ENCODE measurements at regions not wholly inside any gene's neighbourhood (a gene's known extent, or its start where the extent isn't known, plus 50 kb on each side); places are given as distances from the start of the nearest gene placed in this dataset.
"Not testable (repeated sequence)": the region's sequence is repeated elsewhere in the genome, so short reads cannot be mapped to it uniquely, and the experiment has no call there.

- DNase-seq (ENCODE audit: low spot score), result no peak
These were observed 60.0 kb downstream of the DMAC1 start for GRCh38 chr9:7739595-7739994.

GRCh38 chr9:7735311-7735710 lies 64.3 kb downstream of the DMAC1 start:
- DNase-seq (ENCODE audit: low spot score), result no peak

GRCh38 chr9:7730164-7730445 lies 69.5 kb downstream of the DMAC1 start:
- no peak for DNase-seq (ENCODE audit: low spot score)

- DNase-seq (ENCODE audit: low spot score), result no peak
These were observed 70.0 kb downstream of the DMAC1 start for GRCh38 chr9:7729371-7730163.

- DNase-seq (ENCODE audit: low spot score), result no peak
These were observed 78.3 kb downstream of the DMAC1 start for GRCh38 chr9:7721291-7721690.

- DNase-seq (ENCODE audit: low spot score), result not testable (repeated sequence)
These were observed 86.5 kb downstream of the DMAC1 start for GRCh38 chr9:7713088-7713487.

- no peak for DNase-seq (ENCODE audit: low spot score)
These were observed 88.9 kb downstream of the DMAC1 start for GRCh38 chr9:7710686-7711085.

GRCh38 chr9:7707934-7708333 lies 91.6 kb downstream of the DMAC1 start:
- no peak for DNase-seq (ENCODE audit: low spot score)

- DNase-seq (ENCODE audit: low spot score), result no peak
These were observed 95.0 kb downstream of the DMAC1 start for GRCh38 chr9:7704543-7704942.

- DNase-seq (ENCODE audit: low spot score), result no peak
These were observed 107.7 kb downstream of the DMAC1 start for GRCh38 chr9:7691909-7692308.

GRCh38 chr9:7690014-7690413 lies 109.6 kb downstream of the DMAC1 start:
- DNase-seq (ENCODE audit: low spot score), result no peak

GRCh38 chr9:7688626-7689025 lies 111.0 kb downstream of the DMAC1 start:
- no peak for DNase-seq (ENCODE audit: low spot score)

GRCh38 chr9:7676609-7677156 lies 122.9 kb downstream of the DMAC1 start:
- DNase-seq (ENCODE audit: low spot score), result no peak

GRCh38 chr9:7671847-7672246 lies 127.7 kb downstream of the DMAC1 start:
- no peak for DNase-seq (ENCODE audit: low spot score)

- DNase-seq (ENCODE audit: low spot score), result no peak
These were observed 131.0 kb downstream of the DMAC1 start for GRCh38 chr9:7668541-7668940.

GRCh38 chr9:7665874-7666273 lies 133.7 kb downstream of the DMAC1 start:
- DNase-seq (ENCODE audit: low spot score), result no peak

GRCh38 chr9:7659766-7660165 lies 139.8 kb downstream of the DMAC1 start:
- DNase-seq (ENCODE audit: low spot score), result no peak

- DNase-seq (ENCODE audit: low spot score), result no peak
These were observed 142.9 kb downstream of the DMAC1 start for GRCh38 chr9:7656636-7657035.

- DNase-seq (ENCODE audit: low spot score), result no peak
These were observed 146.3 kb downstream of the DMAC1 start for GRCh38 chr9:7653262-7653661.

GRCh38 chr9:7640231-7640630 lies 159.3 kb downstream of the DMAC1 start:
- no peak for DNase-seq (ENCODE audit: low spot score)

GRCh38 chr9:7639471-7639870 lies 160.1 kb downstream of the DMAC1 start:
- no peak for DNase-seq (ENCODE audit: low spot score)

GRCh38 chr9:7636838-7637467 lies 162.6 kb downstream of the DMAC1 start:
- no peak for DNase-seq (ENCODE audit: low spot score)

- DNase-seq (ENCODE audit: low spot score), result no peak
These were observed 163.3 kb downstream of the DMAC1 start for GRCh38 chr9:7636309-7636708.

GRCh38 chr9:7626571-7627029 lies 173.0 kb downstream of the DMAC1 start:
- DNase-seq (ENCODE audit: low spot score), result not testable (repeated sequence)
